Stomach (tissue), 4 donors: ENCODE measurements at regions not wholly inside any gene's neighbourhood (a gene's known extent, or its start where the extent isn't known, plus 50 kb on each side); places are given as distances from the start of the nearest gene placed in this dataset.

Source experiments
- CTCF ChIP-seq, 7 experiments: fragments of 450-650 bp in 4 of 7; fragments of 200-600 bp in 3 of 7; sonication (generic) in 3 of 7; IDR thresholded peaks; one replicate each; pipeline ENCODE4 v1.5.1; 2016 to 2019; ENCODE audit warnings: antibody characterized with exemption in 7 of 7, control low read depth in 2 of 7, mild to moderate bottlenecking in 1 of 7
- POLR2A ChIP-seq, 4 donors: fragments of 450-650 bp; IDR thresholded peaks; one replicate each; pipeline ENCODE4 v1.6.1; 2016; ENCODE audit warnings: antibody characterized with exemption in 4 of 4, control low read depth in 2 of 4, mild to moderate bottlenecking in 1 of 4, moderate library complexity in 1 of 4

- TF ChIP-seq CTCF (IDR thresholded peaks at IDR 0.05) (no peak), POLR2A (IDR thresholded peaks at IDR 0.05) (no peak)
Measured at GRCh38 chr20:46823753-46824152, 70.9 kb upstream of the EYA2 start.
